GM12873 (cell line): ENCODE measurements at regions not wholly inside any gene's neighbourhood (a gene's known extent, or its start where the extent isn't known, plus 50 kb on each side); places are given as distances from the start of the nearest gene placed in this dataset.

Experiments
- TF ChIP-seq, protein P1 (sequence below): IDR thresholded peaks from 2 replicates; pipeline ENCODE4 v1.5.1; 2012; ENCODE audit warnings: low read depth, mild to moderate bottlenecking, moderate library complexity, low read length, control low read depth; ENCODE audit not compliant: insufficient read depth; ENCODE audit errors: missing control alignments

- TF ChIP-seq, protein P1, sequence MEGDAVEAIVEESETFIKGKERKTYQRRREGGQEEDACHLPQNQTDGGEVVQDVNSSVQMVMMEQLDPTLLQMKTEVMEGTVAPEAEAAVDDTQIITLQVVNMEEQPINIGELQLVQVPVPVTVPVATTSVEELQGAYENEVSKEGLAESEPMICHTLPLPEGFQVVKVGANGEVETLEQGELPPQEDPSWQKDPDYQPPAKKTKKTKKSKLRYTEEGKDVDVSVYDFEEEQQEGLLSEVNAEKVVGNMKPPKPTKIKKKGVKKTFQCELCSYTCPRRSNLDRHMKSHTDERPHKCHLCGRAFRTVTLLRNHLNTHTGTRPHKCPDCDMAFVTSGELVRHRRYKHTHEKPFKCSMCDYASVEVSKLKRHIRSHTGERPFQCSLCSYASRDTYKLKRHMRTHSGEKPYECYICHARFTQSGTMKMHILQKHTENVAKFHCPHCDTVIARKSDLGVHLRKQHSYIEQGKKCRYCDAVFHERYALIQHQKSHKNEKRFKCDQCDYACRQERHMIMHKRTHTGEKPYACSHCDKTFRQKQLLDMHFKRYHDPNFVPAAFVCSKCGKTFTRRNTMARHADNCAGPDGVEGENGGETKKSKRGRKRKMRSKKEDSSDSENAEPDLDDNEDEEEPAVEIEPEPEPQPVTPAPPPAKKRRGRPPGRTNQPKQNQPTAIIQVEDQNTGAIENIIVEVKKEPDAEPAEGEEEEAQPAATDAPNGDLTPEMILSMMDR = no peak
Measured at GRCh38 chr5:68418680-68419079, 203.1 kb downstream of the PIK3R1 start.

DNA sequence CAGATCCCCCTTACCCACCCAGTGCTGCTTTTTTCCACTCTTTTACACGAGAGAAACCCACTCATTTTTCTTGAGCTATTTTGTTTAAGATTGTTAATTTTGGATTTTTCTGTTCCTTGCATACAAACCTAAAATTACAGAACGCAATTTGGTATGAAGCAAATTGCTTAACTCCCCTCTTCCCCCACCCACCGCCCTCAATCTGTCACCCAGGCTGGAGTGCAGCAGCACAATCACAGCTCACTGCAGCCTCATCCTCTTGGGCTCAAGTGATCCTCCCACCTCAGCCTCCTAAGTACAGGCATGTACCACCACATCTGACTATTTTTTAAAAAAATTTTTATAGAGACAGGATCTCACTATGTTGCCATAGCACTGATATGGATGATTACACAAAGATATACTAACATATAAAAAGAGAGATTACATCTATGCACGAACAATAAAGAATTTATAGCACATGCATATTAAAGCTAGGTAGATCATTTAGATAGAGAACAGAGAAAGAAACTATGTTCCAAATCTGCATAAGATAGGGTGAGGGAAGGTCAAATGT lies 203.6 kb downstream of the PIK3R1 start:
- TF ChIP-seq, protein P1 = no peak

DNA sequence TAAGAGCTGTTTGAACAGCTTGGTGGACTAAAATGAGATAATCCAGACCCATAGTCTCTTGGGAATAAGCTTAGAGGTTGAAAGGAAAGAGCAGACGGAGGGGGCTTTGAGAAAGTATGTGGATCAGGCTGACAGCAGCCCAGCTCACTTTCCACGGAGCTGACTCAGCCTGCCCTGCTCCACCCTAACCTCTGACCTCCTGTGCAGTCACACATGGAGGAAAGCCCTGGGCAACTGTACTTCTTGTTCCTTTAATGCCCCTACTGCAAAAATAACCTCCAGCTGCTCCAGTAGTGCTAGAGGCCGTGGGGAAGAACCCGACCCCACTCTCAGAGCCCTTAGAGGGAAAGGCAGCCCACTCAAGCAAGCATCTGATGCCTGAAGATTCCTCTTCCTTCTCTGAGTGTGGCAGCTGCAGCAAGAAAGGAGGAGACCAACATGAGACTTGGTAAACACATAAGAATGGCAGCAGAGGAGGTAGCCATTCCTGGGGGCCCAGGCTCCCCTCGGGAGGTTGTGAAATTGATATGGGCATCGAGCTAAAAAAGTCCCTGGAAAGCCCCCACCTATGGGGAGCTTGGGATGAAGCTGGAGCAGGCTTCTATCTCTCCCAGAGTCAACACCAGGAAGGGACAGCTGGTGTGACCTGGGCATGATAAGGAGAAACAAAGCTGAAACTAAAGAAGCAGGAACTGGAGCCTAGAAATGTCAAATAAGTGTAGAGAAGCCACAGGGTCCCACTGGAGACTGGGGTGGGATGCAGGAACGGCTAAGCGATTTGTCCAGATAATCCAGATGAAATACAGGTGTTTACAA lies 204.3 kb downstream of the PIK3R1 start:
- TF ChIP-seq, protein P1 = no peak

DNA sequence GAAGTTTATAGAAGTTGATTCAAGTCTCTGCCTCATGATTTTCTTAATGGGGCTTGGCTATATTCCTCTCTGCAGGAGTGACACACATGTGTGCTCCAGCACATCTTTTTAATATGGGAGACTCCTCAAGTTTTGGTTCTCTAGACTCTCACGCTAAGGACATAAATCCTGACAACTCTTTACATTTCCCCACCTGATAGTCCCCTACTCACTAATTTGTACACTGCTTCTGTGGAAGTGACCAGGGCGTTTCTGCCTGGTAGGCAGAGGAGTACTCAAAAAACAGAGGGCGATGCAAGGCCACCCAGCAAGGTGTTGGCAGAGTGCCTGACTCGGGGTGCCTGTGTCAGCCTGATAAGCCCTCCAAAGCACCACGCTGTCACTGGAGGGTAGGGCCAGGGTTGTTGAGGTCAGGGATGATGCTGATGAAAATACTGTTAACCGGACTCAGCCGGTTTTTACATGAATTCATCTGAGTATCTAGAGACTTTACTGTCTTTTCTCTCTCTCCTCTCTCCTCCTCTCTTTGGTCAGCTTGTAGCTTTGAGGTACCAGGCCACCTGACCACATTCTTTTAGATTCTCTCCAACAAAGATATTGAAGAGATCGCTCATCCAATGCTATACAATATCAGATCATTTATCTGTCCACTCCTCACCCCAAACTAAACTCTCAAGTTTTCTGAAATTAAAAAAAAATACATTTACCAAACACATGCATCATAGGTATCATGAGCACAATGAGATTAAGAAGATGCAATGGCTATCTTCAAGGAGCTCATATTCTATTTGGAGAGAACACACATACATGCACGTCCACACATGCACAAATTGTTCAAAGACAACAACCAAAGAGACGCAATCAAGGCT lies 205.2 kb downstream of the PIK3R1 start:
- TF ChIP-seq, protein P1 = no peak

DNA sequence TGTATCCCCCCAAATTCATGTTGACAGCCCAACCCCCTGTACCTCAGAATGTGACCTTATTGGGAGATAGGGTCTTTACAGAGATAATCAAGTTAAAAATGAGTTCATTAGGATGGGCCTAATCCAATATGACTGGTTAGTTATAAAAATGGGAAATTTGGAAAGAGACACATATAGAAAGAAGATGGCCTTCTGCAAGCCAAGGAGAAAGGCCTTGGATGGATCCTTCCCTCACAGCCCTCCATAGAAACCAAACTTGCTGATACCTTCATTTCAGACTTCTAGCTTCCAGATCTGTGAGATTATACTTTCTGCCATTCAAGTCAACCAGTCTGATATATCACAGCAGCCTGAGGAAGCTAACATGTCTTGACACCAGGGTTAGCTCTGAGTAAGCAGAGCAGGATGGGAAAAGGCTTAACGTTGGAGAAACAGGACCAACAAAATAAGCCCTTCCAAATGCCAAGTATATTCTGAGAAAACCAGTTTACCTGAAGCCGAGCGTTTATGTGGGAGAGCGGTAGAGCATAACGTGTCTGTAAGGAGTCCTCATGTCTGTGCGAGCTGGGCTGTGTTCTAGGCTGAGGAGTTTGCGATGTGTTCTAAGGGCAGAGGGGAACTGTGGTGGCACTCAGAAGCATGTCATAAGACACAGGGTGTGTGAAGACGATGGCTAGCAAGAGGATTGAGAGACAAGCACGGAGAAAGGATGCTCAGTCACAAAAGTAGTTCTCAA lies 206.1 kb downstream of the PIK3R1 start:
- TF ChIP-seq, protein P1 = no peak

GRCh38 chr5:68423154-68423811 lies 207.7 kb downstream of the PIK3R1 start:
- TF ChIP-seq, protein P1 = no peak
